Stomach (tissue), 8 donors: ENCODE measurements at regions not wholly inside any gene's neighbourhood (a gene's known extent, or its start where the extent isn't known, plus 50 kb on each side); places are given as distances from the start of the nearest gene placed in this dataset.
A peak's percentile ranks its signal among the peaks of the same experiment; 100 is the strongest.

Experiments used
- DNase-seq, 2 donors: peaks; one replicate each; pipeline versions ENCODE4 v3.0.0 to v3.0.0-alpha.2; 2013 to 2019
- H3K27ac ChIP-seq, 5 donors: fragments of 200-600 bp in 4 of 5; sonication (generic) in 4 of 5; one replicate each; pipeline ENCODE4 v1.5.1; 2013 to 2019; ENCODE audit warnings: mild to moderate bottlenecking in 1 of 5, moderate library complexity in 1 of 5
- H3K27me3 ChIP-seq, 3 donors: fragments of 200-600 bp; sonication (generic); one replicate each; pipeline ENCODE4 v1.5.1; 2017 to 2019; ENCODE audit warnings: mixed run types in 1 of 3
- H3K36me3 ChIP-seq, 4 donors: fragments of 200-600 bp; sonication (generic); 1 replicate in 3 of 4; 2 replicates in 1 of 4; pipeline ENCODE4 v1.5.1; 2016 to 2019
- H3K4me1 ChIP-seq, 4 donors: fragments of 200-600 bp; sonication (generic); one replicate each; pipeline ENCODE4 v1.5.1; 2016 to 2019
- H3K4me3 ChIP-seq, 4 donors: fragments of 200-600 bp; sonication (generic) in 3 of 4; one replicate each; pipeline ENCODE4 v1.5.1; 2016 to 2019; ENCODE audit warnings: mild to moderate bottlenecking in 1 of 4
- H3K9me3 ChIP-seq, 4 donors: fragments of 200-600 bp; sonication (generic); one replicate each; pipeline ENCODE4 v1.5.1; 2016 to 2019
- EP300 ChIP-seq: sonication (generic); formaldehyde crosslinking; IDR thresholded peaks from one replicate; pipeline ENCODE4 v1.6.1; 2017; ENCODE audit warnings: antibody characterized with exemption
- POLR2A ChIP-seq, 4 donors: fragments of 450-650 bp; IDR thresholded peaks; one replicate each; pipeline ENCODE4 v1.6.1; 2016; ENCODE audit warnings: antibody characterized with exemption in 4 of 4, control low read depth in 2 of 4, mild to moderate bottlenecking in 1 of 4, moderate library complexity in 1 of 4
- POLR2AphosphoS5 ChIP-seq, 3 donors: sonication (generic); formaldehyde crosslinking; IDR thresholded peaks; one replicate each; pipeline ENCODE4 v1.6.1; 2016; ENCODE audit warnings: antibody characterized with exemption in 3 of 3
- WGBS, 5 donors: extraction: QIAGEN DNeasy Blood & Tissue Kit in 3 of 5; methylation state at CpG; one replicate each; pipeline versions ENCODE4 v1.1.5 to v1.1.7; 2013 to 2018; 5-methylcytosine and 5-hydroxymethylcytosine counted together
- intact Hi-C: fragments of 100-400 bp; cut with DNase I; formaldehyde crosslinking; loops from one replicate; pipeline ENCODE4 v1.15.1; 2023; ENCODE audit warnings: low total_unique reads
- small RNA-seq, 4 donors: library from RNA; depleted of rRNA; stranded (forward); fragments of <200 nt; gene quantifications; one replicate each; pipeline ENCODE3, GENCODE V24; 2016
- TF ChIP-seq, protein P1 (sequence below), 7 experiments: fragments of 450-650 bp in 4 of 7; fragments of 200-600 bp in 3 of 7; sonication (generic) in 3 of 7; IDR thresholded peaks; one replicate each; pipeline ENCODE4 v1.5.1; 2016 to 2019; ENCODE audit warnings: antibody characterized with exemption in 7 of 7, control low read depth in 2 of 7, mild to moderate bottlenecking in 1 of 7
- donor health status: healthy with polysubstance abuse.
- donor health status: Bipolar disorder and iron deficiency.
- donor health status: healthy.

DNA sequence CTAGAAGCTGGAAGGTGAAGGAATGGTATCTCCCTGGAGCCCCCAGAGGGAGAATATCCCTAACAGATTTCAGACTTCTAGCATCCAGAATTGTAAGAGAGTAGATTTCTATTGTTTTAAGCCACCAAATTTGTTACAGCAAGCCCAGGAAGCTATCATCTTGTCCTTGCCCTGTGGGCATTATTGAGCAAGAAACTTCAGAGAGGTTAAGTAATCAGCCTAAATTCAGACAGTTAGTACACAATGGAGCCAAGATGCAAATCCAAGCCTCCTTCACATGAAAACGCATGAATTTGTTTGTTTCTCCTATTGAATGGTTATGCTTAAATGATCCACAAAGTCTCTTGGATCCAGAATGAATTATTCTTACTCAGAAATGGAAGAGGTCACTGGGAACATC lies 55.2 kb upstream of the TRIB2 start:
- TF ChIP-seq POLR2AphosphoS5 (IDR thresholded peaks at IDR 0.05) (no peak), POLR2A (IDR thresholded peaks at IDR 0.05) (no peak), EP300 (no peak)
- TF ChIP-seq, protein P1, sequence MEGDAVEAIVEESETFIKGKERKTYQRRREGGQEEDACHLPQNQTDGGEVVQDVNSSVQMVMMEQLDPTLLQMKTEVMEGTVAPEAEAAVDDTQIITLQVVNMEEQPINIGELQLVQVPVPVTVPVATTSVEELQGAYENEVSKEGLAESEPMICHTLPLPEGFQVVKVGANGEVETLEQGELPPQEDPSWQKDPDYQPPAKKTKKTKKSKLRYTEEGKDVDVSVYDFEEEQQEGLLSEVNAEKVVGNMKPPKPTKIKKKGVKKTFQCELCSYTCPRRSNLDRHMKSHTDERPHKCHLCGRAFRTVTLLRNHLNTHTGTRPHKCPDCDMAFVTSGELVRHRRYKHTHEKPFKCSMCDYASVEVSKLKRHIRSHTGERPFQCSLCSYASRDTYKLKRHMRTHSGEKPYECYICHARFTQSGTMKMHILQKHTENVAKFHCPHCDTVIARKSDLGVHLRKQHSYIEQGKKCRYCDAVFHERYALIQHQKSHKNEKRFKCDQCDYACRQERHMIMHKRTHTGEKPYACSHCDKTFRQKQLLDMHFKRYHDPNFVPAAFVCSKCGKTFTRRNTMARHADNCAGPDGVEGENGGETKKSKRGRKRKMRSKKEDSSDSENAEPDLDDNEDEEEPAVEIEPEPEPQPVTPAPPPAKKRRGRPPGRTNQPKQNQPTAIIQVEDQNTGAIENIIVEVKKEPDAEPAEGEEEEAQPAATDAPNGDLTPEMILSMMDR (IDR thresholded peaks at IDR 0.05): no peak
- intact Hi-C loops: no loop called here
- no peak for DNase-seq
- Histone ChIP-seq H3K4me1 (peaks cover 0 to 11% (median 7%) of the 10 kb centered on the region in 4 donors), H3K27ac (no peak overlapping the region), H3K36me3 (no peaks in the 10 kb centered on the region), H3K4me3 (no peak overlapping the region), H3K27me3 (no peaks in the 10 kb centered on the region), H3K9me3 (peaks cover 0 to 9% (median 5%) of the 10 kb centered on the region in 4 donors)
- whole genome bisulfite sequencing, 5 donors: 63 to 80% (median 71%) methylated on average over 1 of the region's 1 CpG

DNA sequence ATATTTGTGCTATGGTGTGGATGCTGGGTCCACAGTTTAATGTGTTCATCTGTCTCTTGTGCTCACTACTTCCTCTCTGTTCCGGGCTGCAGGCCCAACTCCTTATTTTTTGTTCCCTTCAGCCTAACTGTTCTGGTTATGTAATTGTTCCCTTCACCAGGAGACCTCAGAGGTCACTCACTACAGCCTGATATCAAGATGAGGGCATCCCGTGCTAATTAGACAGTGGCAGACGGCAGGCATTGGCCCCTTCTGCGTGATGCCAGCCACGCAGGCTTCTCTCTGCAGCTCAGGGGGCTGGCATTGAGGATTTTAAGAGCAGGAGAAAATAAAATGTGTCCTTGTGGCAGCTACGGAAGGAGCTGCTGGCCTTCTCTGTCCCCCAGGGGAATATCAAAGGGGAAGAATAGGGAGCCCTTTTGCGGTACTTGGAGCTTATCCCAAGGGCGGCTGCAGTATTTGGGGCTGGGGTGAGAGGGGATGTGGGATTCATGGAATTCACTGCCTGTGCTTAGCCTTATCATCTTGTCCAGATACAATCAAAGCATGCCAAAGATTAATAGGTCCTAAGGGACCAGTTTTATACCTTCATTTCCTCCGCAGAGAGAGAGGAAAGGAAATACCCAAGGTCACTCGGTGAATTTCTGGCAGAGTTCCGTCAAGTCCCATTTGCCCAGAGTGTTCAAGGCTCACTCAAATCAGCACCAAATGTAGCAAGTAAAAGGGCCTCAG lies 53.3 kb upstream of the TRIB2 start:
- peak in 1 of 2 donors; percentile 34 for DNase-seq
- Histone ChIP-seq H3K9me3 (peaks cover 0 to 16% (median 13%) of the 10 kb centered on the region in 4 donors), H3K27ac (peak overlapping the region in 4 of 5 donors; percentile 0 to 59 (median 47)), H3K4me1 (peaks cover 0 to 11% (median 2%) of the 10 kb centered on the region in 4 donors), H3K36me3 (no peaks in the 10 kb centered on the region), H3K27me3 (no peaks in the 10 kb centered on the region), H3K4me3 (no peak overlapping the region)
- WGBS, 5 donors: 52 to 79% (median 56%) methylated on average over 11 of the region's 11 CpGs
- intact Hi-C loops: no loop called here
- TF ChIP-seq EP300 (no peak), POLR2A (IDR thresholded peaks at IDR 0.05) (no peak), POLR2AphosphoS5 (IDR thresholded peaks at IDR 0.05) (no peak)
- TF ChIP-seq, protein P1 (IDR thresholded peaks at IDR 0.05): no peak

DNA sequence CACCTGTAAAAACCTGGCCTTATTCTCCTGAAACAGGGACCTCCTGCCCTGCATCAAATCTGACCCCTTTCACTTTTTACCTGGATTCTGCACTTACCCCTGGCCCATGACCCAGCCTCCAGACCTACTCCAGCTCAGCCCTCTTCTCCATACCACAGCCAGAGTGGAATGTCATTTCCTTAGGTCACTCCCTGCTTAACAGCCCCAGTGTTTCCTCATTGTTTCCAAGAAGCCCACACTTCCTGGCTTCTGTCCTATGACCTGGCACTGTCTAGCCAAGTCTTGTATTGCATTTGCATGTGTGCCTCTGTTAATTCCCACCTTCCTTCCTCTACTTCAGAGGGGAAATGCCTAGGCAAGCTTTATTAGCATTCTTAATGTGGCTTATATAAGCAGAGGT lies 51.4 kb upstream of the TRIB2 start:
- Histone ChIP-seq H3K36me3 (no peaks in the 10 kb centered on the region), H3K4me3 (no peak overlapping the region), H3K4me1 (peaks cover 0 to 11% (median 2%) of the 10 kb centered on the region in 4 donors), H3K27me3 (no peaks in the 10 kb centered on the region), H3K27ac (peak overlapping the region in 2 of 5 donors; percentile 19 to 32), H3K9me3 (peaks cover 0 to 16% (median 13%) of the 10 kb centered on the region in 4 donors)
- intact Hi-C loops: no loop called here
- TF ChIP-seq, protein P1 (IDR thresholded peaks at IDR 0.05): no peak
- TF ChIP-seq EP300 (no peak), POLR2A (IDR thresholded peaks at IDR 0.05) (no peak), POLR2AphosphoS5 (IDR thresholded peaks at IDR 0.05) (peak in 2 of 3 donors; percentile 42 to 67)
- DNase-seq: peak in 1 of 2 donors; percentile 59

DNA sequence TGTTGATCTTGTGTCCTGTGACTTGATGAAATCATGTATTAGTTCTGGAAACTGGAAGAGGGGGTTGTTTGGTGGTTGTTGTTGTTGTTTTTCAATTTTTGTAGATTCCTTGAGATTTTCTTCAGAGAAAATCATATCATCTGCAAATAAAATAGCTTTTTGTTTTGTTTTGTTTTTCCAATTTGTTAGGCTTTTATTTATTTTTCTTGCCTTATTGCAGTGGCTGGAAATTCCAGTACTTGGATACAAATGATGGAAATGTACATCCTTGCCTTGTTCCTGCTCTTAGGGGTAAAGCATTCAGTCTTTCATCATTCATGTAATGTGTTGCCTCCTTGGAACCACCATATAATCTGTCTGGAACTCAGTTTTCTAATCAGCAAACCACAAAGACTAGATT lies 50.3 kb upstream of the TRIB2 start:
- Histone ChIP-seq H3K9me3 (peaks cover 0 to 16% (median 13%) of the 10 kb centered on the region in 4 donors), H3K27me3 (no peaks in the 10 kb centered on the region), H3K4me1 (peaks cover 0 to 11% (median 2%) of the 10 kb centered on the region in 4 donors), H3K36me3 (no peaks in the 10 kb centered on the region), H3K27ac (no peak overlapping the region), H3K4me3 (no peak overlapping the region)
- no peak for TF ChIP-seq POLR2AphosphoS5 (IDR thresholded peaks at IDR 0.05)
- TF ChIP-seq, protein P1 (IDR thresholded peaks at IDR 0.05): no peak
- no peak for TF ChIP-seq EP300
- no peak for TF ChIP-seq POLR2A (IDR thresholded peaks at IDR 0.05)
- intact Hi-C loops: no loop called here
- DNase-seq: no peak

Small RNA genes in the stretch of these regions (small RNA-seq; reads per million reads assigned to genes)
- 0 to 1.2 (median 0.03) reads per million in 4 donors for gene MIR3681
- gene RF00093: 0 reads per million in 4 donors
- 0 reads per million in 4 donors for gene RNU6-843P
